Activated T-cell treated with anti-CD3 and anti-CD28 coated beads, Interleukin-2, amount 50 U/mL, for 72 hours (primary cell): ENCODE measurements at regions not wholly inside any gene's neighbourhood (a gene's known extent, or its start where the extent isn't known, plus 50 kb on each side); places are given as distances from the start of the nearest gene placed in this dataset.

Source experiments
- ATAC-seq, 2 donors: fragments of 150-1000 bp; cut with Tn5 transposase; replicated peaks in 1 of 2; 2 replicates each; pipeline ENCODE4 v1.10.0; 2021; ENCODE audit warnings: moderate library complexity in 2 of 2, mild to moderate bottlenecking in 1 of 2
- DNase-seq, 2 donors: peaks; one replicate each; pipeline ENCODE4 v3.0.0; 2021 to 2022; ENCODE audit warnings: mixed read lengths in 1 of 2
- H3K27ac Mint-ChIP-seq: one replicate; pipeline ENCODE4 v1.8.0; 2022; ENCODE audit warnings: mild to moderate bottlenecking, moderate library complexity, mixed read lengths
- H3K27me3 Mint-ChIP-seq: one replicate; pipeline ENCODE4 v1.8.0; 2022; ENCODE audit warnings: low read depth, mixed read lengths
- H3K36me3 Mint-ChIP-seq, 2 donors: one replicate each; pipeline ENCODE4 v1.8.0; 2022; ENCODE audit warnings: mixed read lengths in 2 of 2, mild to moderate bottlenecking in 1 of 2; ENCODE audit not compliant: insufficient read depth in 2 of 2
- H3K4me1 Mint-ChIP-seq: one replicate; pipeline ENCODE4 v1.8.0; 2022; ENCODE audit warnings: low read depth, mixed read lengths
- H3K4me3 Mint-ChIP-seq, 2 donors: one replicate each; pipeline ENCODE4 v1.8.0; 2022; ENCODE audit warnings: mild to moderate bottlenecking in 2 of 2, mixed read lengths in 2 of 2, moderate library complexity in 2 of 2
- H3K9me3 Mint-ChIP-seq, 2 donors: one replicate each; pipeline ENCODE4 v1.8.0; 2022; ENCODE audit warnings: mixed read lengths in 2 of 2

- H3K27ac Mint-ChIP-seq, result no peak overlapping the region
- no peaks in the 10 kb centered on the region for H3K9me3 Mint-ChIP-seq
- no peak for ATAC-seq
- H3K4me1 Mint-ChIP-seq, result no peaks in the 10 kb centered on the region
- H3K27me3 Mint-ChIP-seq, result peaks cover 14% of the 10 kb centered on the region
- peak; percentile 45 to 49 for DNase-seq
- no peaks in the 10 kb centered on the region for H3K36me3 Mint-ChIP-seq
- no peak overlapping the region for H3K4me3 Mint-ChIP-seq
These were observed 219.9 kb downstream of the ENGASE start for GRCh38 chr17:79294459-79295071.

GRCh38 chr17:79292501-79292900 is 217.9 kb downstream of the ENGASE start:
- Mint-ChIP-seq H3K27me3 (peaks cover 8% of the 10 kb centered on the region), H3K36me3 (no peaks in the 10 kb centered on the region), H3K4me1 (no peaks in the 10 kb centered on the region), H3K4me3 (no peak overlapping the region), H3K27ac (no peak overlapping the region), H3K9me3 (no peaks in the 10 kb centered on the region)
- no peak for DNase-seq
- ATAC-seq, result no peak

- Mint-ChIP-seq H3K4me3 (no peak overlapping the region), H3K4me1 (no peaks in the 10 kb centered on the region), H3K27ac (no peak overlapping the region), H3K36me3 (no peaks in the 10 kb centered on the region), H3K9me3 (no peaks in the 10 kb centered on the region), H3K27me3 (peaks cover 8% of the 10 kb centered on the region)
- no peak for ATAC-seq
- DNase-seq, result no peak
These were observed 216.8 kb downstream of the ENGASE start for GRCh38 chr17:79291391-79291790.

- no peaks in the 10 kb centered on the region for H3K36me3 Mint-ChIP-seq
- H3K27me3 Mint-ChIP-seq, result peaks cover 8% of the 10 kb centered on the region
- no peak for DNase-seq
- no peak overlapping the region for H3K4me3 Mint-ChIP-seq
- no peaks in the 10 kb centered on the region for H3K9me3 Mint-ChIP-seq
- H3K27ac Mint-ChIP-seq, result no peak overlapping the region
- no peak for ATAC-seq
- H3K4me1 Mint-ChIP-seq, result no peaks in the 10 kb centered on the region
These were observed 216.1 kb downstream of the ENGASE start for GRCh38 chr17:79290726-79291125.

GRCh38 chr17:79288950-79289349 is 214.3 kb downstream of the ENGASE start:
- Mint-ChIP-seq H3K4me1 (no peaks in the 10 kb centered on the region), H3K27ac (no peak overlapping the region), H3K27me3 (no peaks in the 10 kb centered on the region), H3K36me3 (no peaks in the 10 kb centered on the region), H3K4me3 (no peak overlapping the region), H3K9me3 (no peaks in the 10 kb centered on the region)
- DNase-seq (no peak), ATAC-seq (no peak)

- H3K9me3 Mint-ChIP-seq, result no peaks in the 10 kb centered on the region
- no peaks in the 10 kb centered on the region for H3K4me1 Mint-ChIP-seq
- ATAC-seq (no peak), DNase-seq (no peak)
- no peak overlapping the region for H3K27ac Mint-ChIP-seq
- H3K4me3 Mint-ChIP-seq, result no peak overlapping the region
- H3K27me3 Mint-ChIP-seq, result no peaks in the 10 kb centered on the region
- no peaks in the 10 kb centered on the region for H3K36me3 Mint-ChIP-seq
These were observed 211.8 kb downstream of the ENGASE start for GRCh38 chr17:79286440-79286839.

GRCh38 chr17:79285973-79286372 is 211.3 kb downstream of the ENGASE start:
- H3K27me3 Mint-ChIP-seq, result no peaks in the 10 kb centered on the region
- no peak overlapping the region for H3K4me3 Mint-ChIP-seq
- no peak for DNase-seq
- H3K27ac Mint-ChIP-seq, result no peak overlapping the region
- H3K9me3 Mint-ChIP-seq, result no peaks in the 10 kb centered on the region
- ATAC-seq, result no peak
- H3K36me3 Mint-ChIP-seq, result no peaks in the 10 kb centered on the region
- H3K4me1 Mint-ChIP-seq, result no peaks in the 10 kb centered on the region

GRCh38 chr17:79282294-79282693 is 207.7 kb downstream of the ENGASE start:
- Mint-ChIP-seq H3K27me3 (no peaks in the 10 kb centered on the region), H3K4me1 (no peaks in the 10 kb centered on the region), H3K9me3 (no peaks in the 10 kb centered on the region), H3K4me3 (no peak overlapping the region), H3K36me3 (no peaks in the 10 kb centered on the region), H3K27ac (no peak overlapping the region)
- DNase-seq, result no peak
- ATAC-seq, result no peak

DNA sequence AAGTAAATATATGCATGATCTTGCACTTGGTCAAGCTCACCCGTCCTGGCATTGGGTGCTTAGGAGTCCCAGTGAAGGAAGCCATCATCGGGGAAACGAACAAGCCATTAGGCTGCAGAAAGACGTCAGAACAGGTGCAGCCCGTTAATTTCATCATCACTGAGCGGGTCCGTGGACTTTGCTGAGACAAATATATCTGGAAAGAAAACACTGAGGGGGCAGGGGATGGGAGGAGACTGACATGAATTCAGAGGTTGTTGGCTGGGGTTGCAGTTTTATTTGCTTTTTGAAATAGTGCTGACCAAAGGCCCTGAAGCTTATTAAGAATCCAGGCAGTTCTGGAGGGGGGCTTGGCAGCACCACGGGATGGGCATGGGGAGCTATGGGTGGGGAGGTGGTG is 207.2 kb downstream of the ENGASE start:
- Mint-ChIP-seq H3K4me1 (no peaks in the 10 kb centered on the region), H3K36me3 (no peaks in the 10 kb centered on the region), H3K27ac (no peak overlapping the region), H3K27me3 (no peaks in the 10 kb centered on the region), H3K9me3 (no peaks in the 10 kb centered on the region), H3K4me3 (no peak overlapping the region)
- no peak for DNase-seq
- no peak for ATAC-seq

DNA sequence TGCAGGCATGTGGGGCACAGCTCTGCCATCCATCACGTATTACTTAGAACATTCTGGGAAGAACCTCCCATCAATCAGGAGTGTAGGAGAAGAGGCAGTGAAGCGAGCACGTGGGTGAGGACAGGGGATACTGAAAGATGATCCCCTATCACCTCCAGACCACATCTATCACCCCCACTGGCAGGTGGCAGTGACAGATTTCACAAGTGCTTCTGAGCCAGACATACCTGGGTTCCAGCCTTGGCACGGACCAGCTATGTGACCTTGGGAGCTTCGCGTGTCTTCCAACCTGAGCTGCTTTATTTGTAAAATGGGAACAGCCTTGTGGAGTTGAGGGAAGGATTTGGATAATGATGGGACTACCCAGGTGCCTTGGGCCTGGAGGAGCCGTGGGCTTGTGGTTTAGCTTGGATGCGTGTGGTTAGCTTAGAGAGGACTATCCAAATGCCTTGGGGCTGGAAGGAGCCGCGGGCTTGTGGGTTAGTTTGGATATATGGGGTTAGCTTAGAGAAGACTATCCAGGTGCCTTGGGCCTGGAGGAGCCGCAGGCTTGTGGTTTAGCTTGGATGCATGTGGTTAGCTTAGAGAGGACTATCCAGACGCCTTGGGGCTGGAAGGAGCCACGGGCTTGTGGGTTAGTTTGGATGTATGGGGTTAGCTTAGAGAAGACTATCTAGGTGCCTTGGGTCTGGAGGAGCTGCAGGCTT is 206.4 kb downstream of the ENGASE start:
- Mint-ChIP-seq H3K36me3 (no peaks in the 10 kb centered on the region), H3K27me3 (no peaks in the 10 kb centered on the region), H3K4me3 (no peak overlapping the region), H3K9me3 (no peaks in the 10 kb centered on the region), H3K4me1 (no peaks in the 10 kb centered on the region), H3K27ac (no peak overlapping the region)
- DNase-seq, result no peak
- no peak for ATAC-seq

DNA sequence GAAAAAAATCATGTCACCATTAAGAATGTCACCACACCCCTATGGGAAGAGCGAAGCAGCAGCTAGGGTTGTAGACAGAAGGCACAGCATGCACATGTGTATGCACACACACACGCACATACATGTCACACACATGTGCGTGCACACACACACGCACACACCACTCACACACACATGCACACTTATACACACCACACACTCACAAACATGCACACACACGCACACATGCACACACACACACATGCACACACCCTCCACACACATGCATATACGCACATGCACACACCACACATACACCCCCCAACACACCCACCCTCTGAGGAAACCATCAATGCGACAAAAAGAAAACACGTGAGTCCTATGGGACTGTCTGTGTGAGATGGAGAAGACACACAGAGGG is 205.4 kb downstream of the ENGASE start:
- no peaks in the 10 kb centered on the region for H3K4me1 Mint-ChIP-seq
- H3K36me3 Mint-ChIP-seq, result no peaks in the 10 kb centered on the region
- H3K9me3 Mint-ChIP-seq, result no peaks in the 10 kb centered on the region
- H3K27me3 Mint-ChIP-seq, result no peaks in the 10 kb centered on the region
- no peak for DNase-seq
- no peak overlapping the region for H3K4me3 Mint-ChIP-seq
- H3K27ac Mint-ChIP-seq, result no peak overlapping the region
- no peak for ATAC-seq

DNA sequence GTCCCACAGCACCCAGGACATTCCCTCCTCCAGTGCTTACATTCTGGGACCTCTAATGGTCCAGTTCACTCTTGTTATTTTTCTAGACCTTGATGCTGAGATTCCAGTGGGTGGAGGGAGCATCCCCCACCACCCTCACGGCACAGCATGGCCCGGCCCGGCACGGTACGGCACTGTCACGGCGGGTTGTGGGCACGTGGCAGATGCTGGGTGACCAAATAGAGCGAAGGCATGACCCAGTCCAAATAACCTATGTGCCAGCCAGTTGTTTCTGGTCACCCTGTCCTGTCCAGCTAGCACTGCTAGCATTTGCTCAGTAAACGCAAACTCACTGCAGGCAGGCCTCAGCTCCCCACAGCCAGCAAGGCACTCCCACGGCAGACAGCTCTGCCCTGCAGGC is 204.7 kb downstream of the ENGASE start:
- no peak for DNase-seq
- no peak for ATAC-seq
- Mint-ChIP-seq H3K27ac (no peak overlapping the region), H3K9me3 (no peaks in the 10 kb centered on the region), H3K4me1 (no peaks in the 10 kb centered on the region), H3K27me3 (no peaks in the 10 kb centered on the region), H3K36me3 (no peaks in the 10 kb centered on the region), H3K4me3 (no peak overlapping the region)

- no peak for DNase-seq
- no peaks in the 10 kb centered on the region for H3K36me3 Mint-ChIP-seq
- no peak for ATAC-seq
- H3K9me3 Mint-ChIP-seq, result no peaks in the 10 kb centered on the region
- H3K4me3 Mint-ChIP-seq, result no peak overlapping the region
- H3K4me1 Mint-ChIP-seq, result no peaks in the 10 kb centered on the region
- no peak overlapping the region for H3K27ac Mint-ChIP-seq
- no peaks in the 10 kb centered on the region for H3K27me3 Mint-ChIP-seq
These were observed 202.2 kb downstream of the ENGASE start for GRCh38 chr17:79276821-79277220.

DNA sequence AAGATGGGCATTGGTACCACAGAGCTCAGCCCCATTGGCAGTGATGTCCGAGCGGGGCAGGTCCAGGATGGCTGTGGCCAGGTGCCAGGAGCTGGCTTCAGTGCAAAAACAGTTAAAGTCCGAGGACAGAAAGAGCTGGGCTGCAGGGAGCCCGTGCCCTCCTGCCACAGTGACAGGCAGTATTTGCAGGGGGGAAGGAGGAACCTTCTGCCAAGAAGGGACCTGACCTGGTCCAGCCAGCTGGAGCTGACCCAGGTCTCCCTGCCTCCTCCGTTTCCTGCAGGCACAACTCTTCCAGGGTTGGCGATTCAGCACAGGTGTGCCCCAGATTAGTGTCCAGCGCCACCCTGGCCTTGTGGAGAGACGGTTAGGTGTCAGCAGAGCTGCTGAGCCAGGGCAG is 199.0 kb downstream of the ENGASE start:
- DNase-seq (no peak), ATAC-seq (no peak)
- H3K9me3 Mint-ChIP-seq, result no peaks in the 10 kb centered on the region
- peaks cover 16% of the 10 kb centered on the region for H3K27me3 Mint-ChIP-seq
- no peaks in the 10 kb centered on the region for H3K36me3 Mint-ChIP-seq
- no peak overlapping the region for H3K27ac Mint-ChIP-seq
- no peak overlapping the region for H3K4me3 Mint-ChIP-seq
- H3K4me1 Mint-ChIP-seq, result no peaks in the 10 kb centered on the region
